Trophoblast cell (in vitro differentiated cells and primary cell): ENCODE measurements at regions not wholly inside any gene's neighbourhood (a gene's known extent, or its start where the extent isn't known, plus 50 kb on each side); places are given as distances from the start of the nearest gene placed in this dataset.
A peak's percentile ranks its signal among the peaks of the same experiment; 100 is the strongest.
"Not testable (repeated sequence)": the region's sequence is repeated elsewhere in the genome, so short reads cannot be mapped to it uniquely, and the experiment has no call there.

Experiments
- DNase-seq, 2 donors: peaks; one replicate each; pipeline ENCODE4 v3.0.0-alpha.2; 2016
- H2AFZ ChIP-seq: 2 replicates; pipeline ENCODE4 v1.6.1; 2013; ENCODE audit warnings: low read length, moderate library complexity, mild to moderate bottlenecking; ENCODE audit not compliant: insufficient read depth, poor library complexity
- H2AK5ac ChIP-seq: 2 replicates; pipeline ENCODE4 v1.6.1; 2013; ENCODE audit warnings: mild to moderate bottlenecking, low read length
- H2BK120ac ChIP-seq: 2 replicates; pipeline ENCODE4 v1.6.1; 2013; ENCODE audit warnings: low read length, mild to moderate bottlenecking, moderate library complexity; ENCODE audit not compliant: insufficient read depth, poor library complexity
- H2BK12ac ChIP-seq: 2 replicates; pipeline ENCODE4 v1.6.1; 2013; ENCODE audit warnings: mild to moderate bottlenecking, low read length, moderate library complexity
- H2BK5ac ChIP-seq: 2 replicates; pipeline ENCODE4 v1.6.1; 2013; ENCODE audit warnings: low read length, low read depth, moderate library complexity, mild to moderate bottlenecking; ENCODE audit not compliant: poor library complexity
- H3K14ac ChIP-seq: 2 replicates; pipeline ENCODE4 v1.6.1; 2013; ENCODE audit warnings: mild to moderate bottlenecking, low read length
- H3K18ac ChIP-seq: 2 replicates; pipeline ENCODE4 v1.6.1; 2013; ENCODE audit warnings: mild to moderate bottlenecking, low read length
- H3K23ac ChIP-seq: 2 replicates; pipeline ENCODE4 v1.6.1; 2013; ENCODE audit warnings: low read length
- H3K27ac ChIP-seq: 2 replicates; pipeline ENCODE4 v1.5.1; 2013; ENCODE audit warnings: low read depth, mild to moderate bottlenecking, inconsistent platforms, low read length, moderate library complexity
- H3K27me3 ChIP-seq: 2 replicates; pipeline ENCODE4 v1.6.1; 2013; ENCODE audit warnings: inconsistent platforms, mild to moderate bottlenecking, low read length, moderate library complexity; ENCODE audit not compliant: insufficient read depth
- H3K36me3 ChIP-seq, 2 experiments: 1 replicate in 1 of 2; 2 replicates in 1 of 2; pipeline ENCODE4 v1.6.1; 2013; ENCODE audit warnings: low read length in 2 of 2, mild to moderate bottlenecking in 2 of 2, moderate library complexity in 1 of 2; ENCODE audit not compliant: insufficient read depth in 2 of 2, control insufficient read depth in 1 of 2
- H3K4ac ChIP-seq: 2 replicates; pipeline ENCODE4 v1.6.1; 2013; ENCODE audit warnings: low read depth, mild to moderate bottlenecking, low read length, moderate library complexity
- H3K4me1 ChIP-seq, 2 experiments: 1 replicate in 1 of 2; 2 replicates in 1 of 2; pipeline ENCODE4 v1.6.1; 2013; ENCODE audit warnings: low read length in 2 of 2, mild to moderate bottlenecking in 2 of 2, moderate library complexity in 1 of 2; ENCODE audit not compliant: insufficient read depth in 2 of 2, control insufficient read depth in 1 of 2
- H3K4me2 ChIP-seq: 2 replicates; pipeline ENCODE4 v1.6.1; 2013; ENCODE audit warnings: inconsistent platforms, mild to moderate bottlenecking, low read length, moderate library complexity
- H3K4me3 ChIP-seq: 2 replicates; pipeline ENCODE4 v1.5.1; 2013; ENCODE audit warnings: mild to moderate bottlenecking, low read depth, low read length, inconsistent platforms
- H3K79me1 ChIP-seq: one replicate; pipeline ENCODE4 v1.6.1; 2013; ENCODE audit warnings: low read length
- H3K79me2 ChIP-seq: 2 replicates; pipeline ENCODE4 v1.6.1; 2013; ENCODE audit warnings: low read length, mild to moderate bottlenecking; ENCODE audit not compliant: control insufficient read depth, insufficient read depth, poor library complexity
- H3K9ac ChIP-seq: 2 replicates; pipeline ENCODE4 v1.6.1; 2013; ENCODE audit warnings: mild to moderate bottlenecking, low read length
- H3K9me3 ChIP-seq: 2 replicates; pipeline ENCODE4 v1.6.1; 2013; ENCODE audit warnings: low read depth, mild to moderate bottlenecking, control low read depth, inconsistent platforms, low read length; ENCODE audit not compliant: insufficient read depth
- H4K12ac ChIP-seq: 2 replicates; pipeline ENCODE4 v1.6.1; 2013; ENCODE audit warnings: low read depth, mild to moderate bottlenecking, low read length, moderate library complexity
- H4K8ac ChIP-seq: 2 replicates; pipeline ENCODE4 v1.6.1; 2013; ENCODE audit warnings: low read depth, mild to moderate bottlenecking, low read length, moderate library complexity
- H4K91ac ChIP-seq: one replicate; pipeline ENCODE4 v1.6.1; 2013; ENCODE audit warnings: low read depth, mild to moderate bottlenecking, low read length, moderate library complexity
- WGBS: extraction: QIAGEN DNeasy Blood & Tissue Kit; methylation state at CpG from one replicate; pipeline ENCODE4 v1.1.7; 2013; ENCODE audit warnings: missing lambda C conversion rate; ENCODE audit not compliant: insufficient read length, insufficient coverage; ENCODE audit errors: extremely low coverage; 5-methylcytosine and 5-hydroxymethylcytosine counted together

DNA sequence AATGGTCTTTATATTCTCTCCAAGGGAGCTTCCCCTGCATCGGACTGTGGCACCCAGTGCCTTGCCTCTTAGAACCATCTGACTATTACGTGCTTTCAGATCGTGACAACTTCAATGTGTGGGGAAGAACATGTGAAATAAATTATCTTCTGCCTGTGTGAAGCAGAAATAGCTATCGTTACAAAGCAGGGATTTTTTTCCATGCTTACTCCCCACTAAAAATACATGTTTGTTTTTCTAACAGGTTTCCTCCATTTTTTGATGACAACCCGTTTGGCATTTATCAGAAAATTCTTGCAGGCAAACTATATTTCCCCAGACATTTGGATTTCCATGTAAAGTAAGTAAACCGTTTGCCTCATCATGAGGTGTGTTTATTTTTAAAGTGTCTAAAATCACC, 444.3 kb upstream of the AMELY start:
- H3K4me2 ChIP-seq, H3K9ac ChIP-seq, H3K4me1 ChIP-seq, H3K79me2 ChIP-seq, H2AK5ac ChIP-seq, H3K18ac ChIP-seq, H2AFZ ChIP-seq, DNase-seq, H2BK5ac ChIP-seq, H2BK12ac ChIP-seq, H3K9me3 ChIP-seq, H4K91ac ChIP-seq, H3K23ac ChIP-seq, H4K12ac ChIP-seq, H3K27me3 ChIP-seq, H3K4me3 ChIP-seq, H3K27ac ChIP-seq, H4K8ac ChIP-seq, H3K4ac ChIP-seq, H2BK120ac ChIP-seq, H3K14ac ChIP-seq, H3K79me1 ChIP-seq: not testable (repeated sequence)
- no CpG with 5 or more reads among the region's 6 CpGs for WGBS
- H3K36me3 ChIP-seq = peaks cover 14 to 20% of the 10 kb centered on the region in 2 experiments

- Histone ChIP-seq H3K79me1 (peaks cover 1% of the 10 kb centered on the region), H3K4me1 (no peaks in the 10 kb centered on the region), H2BK5ac (no peak overlapping the region), H2BK12ac (no peak overlapping the region), H3K9me3 (no peaks in the 10 kb centered on the region), H2AK5ac (no peak overlapping the region), H3K18ac (no peak overlapping the region), H3K27ac (no peak overlapping the region), H4K91ac (no peak overlapping the region), H2BK120ac (no peak overlapping the region), H2AFZ (no peak overlapping the region), H3K9ac (no peak overlapping the region), H3K27me3 (no peaks in the 10 kb centered on the region), H3K23ac (no peak overlapping the region), H4K12ac (no peak overlapping the region), H3K36me3 (peaks cover 6 to 15% of the 10 kb centered on the region in 2 experiments), H4K8ac (no peak overlapping the region), H3K4ac (no peak overlapping the region), H3K4me2 (no peak overlapping the region), H3K79me2 (no peaks in the 10 kb centered on the region), H3K14ac (no peak overlapping the region), H3K4me3 (no peak overlapping the region)
- WGBS = no CpG with 5 or more reads among the region's 7 CpGs
- DNase-seq = peak in 1 of 2 donors; percentile 1
Observed at GRCh38 chrY:7344661-7345060, 433.1 kb upstream of the AMELY start.

- H3K9me3 ChIP-seq = no peaks in the 10 kb centered on the region
- no peak for DNase-seq
- no peak overlapping the region for H3K4me3 ChIP-seq
- no peak overlapping the region for H3K23ac ChIP-seq
- no peak overlapping the region for H3K27ac ChIP-seq
- no peak overlapping the region for H3K4ac ChIP-seq
- H3K36me3 ChIP-seq = peaks cover 6 to 14% of the 10 kb centered on the region in 2 experiments
- no CpG with 5 or more reads among the region's 4 CpGs for whole genome bisulfite sequencing
- H2AK5ac ChIP-seq = no peak overlapping the region
- H4K8ac ChIP-seq = no peak overlapping the region
- H2BK5ac ChIP-seq = no peak overlapping the region
- H3K4me2 ChIP-seq = no peak overlapping the region
- H4K91ac ChIP-seq = no peak overlapping the region
- H3K14ac ChIP-seq = no peak overlapping the region
- no peak overlapping the region for H3K9ac ChIP-seq
- H2BK120ac ChIP-seq = no peak overlapping the region
- H2BK12ac ChIP-seq = no peak overlapping the region
- peaks cover 1% of the 10 kb centered on the region for H3K79me1 ChIP-seq
- no peak overlapping the region for H4K12ac ChIP-seq
- no peak overlapping the region for H2AFZ ChIP-seq
- H3K79me2 ChIP-seq = no peaks in the 10 kb centered on the region
- no peaks in the 10 kb centered on the region for H3K27me3 ChIP-seq
- no peak overlapping the region for H3K18ac ChIP-seq
- H3K4me1 ChIP-seq = no peaks in the 10 kb centered on the region
Observed at GRCh38 chrY:7343261-7343660, 431.7 kb upstream of the AMELY start.

- H4K8ac ChIP-seq, H3K4ac ChIP-seq, H3K4me3 ChIP-seq, H2BK12ac ChIP-seq, H2AK5ac ChIP-seq, H3K23ac ChIP-seq, H2AFZ ChIP-seq, H3K4me2 ChIP-seq, H4K91ac ChIP-seq, H2BK5ac ChIP-seq, H4K12ac ChIP-seq, H3K9me3 ChIP-seq, DNase-seq, H3K79me1 ChIP-seq, H3K79me2 ChIP-seq, H2BK120ac ChIP-seq, H3K27ac ChIP-seq, H3K14ac ChIP-seq, H3K27me3 ChIP-seq, H3K9ac ChIP-seq, H3K18ac ChIP-seq, H3K4me1 ChIP-seq: not testable (repeated sequence)
- WGBS = no CpG with 5 or more reads among the region's 16 CpGs
- peaks cover 6 to 14% of the 10 kb centered on the region in 2 experiments for H3K36me3 ChIP-seq
Observed at GRCh38 chrY:7342732-7343131, 431.2 kb upstream of the AMELY start.
